ENCODE measurements at regions not wholly inside any gene's neighbourhood (a gene's known extent, or its start where the extent isn't known, plus 50 kb on each side); places are given as distances from the start of the nearest gene placed in this dataset.
"Not testable (repeated sequence)": the region's sequence is repeated elsewhere in the genome, so short reads cannot be mapped to it uniquely, and the experiment has no call there.

GRCh38 chr1:164092603-164093353 lies 466.2 kb upstream of the PBX1 start:
- Histone ChIP-seq H3K4me3 (ENCODE audit: low read depth, low read length) (no peak overlapping the region), H3K27ac (ENCODE audit: low read depth, low read length) (no peak overlapping the region), H3K36me3 (ENCODE audit: insufficient read depth, low read length) (no peaks in the 10 kb centered on the region), H2AFZ (ENCODE audit: low read length, unreplicated experiment) (no peak overlapping the region), H3K4me1 (ENCODE audit: control insufficient read depth, insufficient read depth, low read length, unreplicated experiment) (no peaks in the 10 kb centered on the region), H3K79me2 (ENCODE audit: control insufficient read depth, insufficient read depth, low read length, unreplicated experiment) (no peaks in the 10 kb centered on the region), H3K27me3 (ENCODE audit: insufficient read depth, low read length) (no peaks in the 10 kb centered on the region)

- H3K4me3 ChIP-seq (ENCODE audit: low read depth, low read length): no peak overlapping the region
- no peak overlapping the region for H2AFZ ChIP-seq (ENCODE audit: low read length, unreplicated experiment)
- H3K36me3 ChIP-seq (ENCODE audit: insufficient read depth, low read length): no peaks in the 10 kb centered on the region
- no peak overlapping the region for H3K27ac ChIP-seq (ENCODE audit: low read depth, low read length)
- H3K79me2 ChIP-seq (ENCODE audit: control insufficient read depth, insufficient read depth, low read length, unreplicated experiment): no peaks in the 10 kb centered on the region
- H3K27me3 ChIP-seq (ENCODE audit: insufficient read depth, low read length): no peaks in the 10 kb centered on the region
- H3K4me1 ChIP-seq (ENCODE audit: control insufficient read depth, insufficient read depth, low read length, unreplicated experiment): no peaks in the 10 kb centered on the region
Measured at GRCh38 chr1:164093543-164093942, 465.4 kb upstream of the PBX1 start.

GRCh38 chr1:164101802-164102201 lies 457.2 kb upstream of the PBX1 start:
- no peaks in the 10 kb centered on the region for H3K4me1 ChIP-seq (ENCODE audit: control insufficient read depth, insufficient read depth, low read length, unreplicated experiment)
- H3K27me3 ChIP-seq (ENCODE audit: insufficient read depth, low read length): no peaks in the 10 kb centered on the region
- H2AFZ ChIP-seq (ENCODE audit: low read length, unreplicated experiment): no peak overlapping the region
- H3K36me3 ChIP-seq (ENCODE audit: insufficient read depth, low read length): no peaks in the 10 kb centered on the region
- H3K27ac ChIP-seq (ENCODE audit: low read depth, low read length): no peak overlapping the region
- no peaks in the 10 kb centered on the region for H3K79me2 ChIP-seq (ENCODE audit: control insufficient read depth, insufficient read depth, low read length, unreplicated experiment)
- H3K4me3 ChIP-seq (ENCODE audit: low read depth, low read length): no peak overlapping the region

GRCh38 chr1:164131949-164132348 lies 427.0 kb upstream of the PBX1 start:
- H2AFZ ChIP-seq (ENCODE audit: low read length, unreplicated experiment): no peak overlapping the region

GRCh38 chr1:164137273-164137925 lies 421.6 kb upstream of the PBX1 start:
- Histone ChIP-seq H3K27me3 (ENCODE audit: insufficient read depth, low read length) (no peaks in the 10 kb centered on the region), H3K4me1 (ENCODE audit: control insufficient read depth, insufficient read depth, low read length, unreplicated experiment) (no peaks in the 10 kb centered on the region), H3K27ac (ENCODE audit: low read depth, low read length) (no peak overlapping the region), H3K36me3 (ENCODE audit: insufficient read depth, low read length) (no peaks in the 10 kb centered on the region), H2AFZ (ENCODE audit: low read length, unreplicated experiment) (no peak overlapping the region), H3K4me3 (ENCODE audit: low read depth, low read length) (no peak overlapping the region), H3K79me2 (ENCODE audit: control insufficient read depth, insufficient read depth, low read length, unreplicated experiment) (no peaks in the 10 kb centered on the region)

More at GRCh38 chr1:164131949-164132348, 427.0 kb upstream of the PBX1 start:
- Histone ChIP-seq H3K4me3 (ENCODE audit: low read depth, low read length) (no peak overlapping the region), H3K4me1 (ENCODE audit: control insufficient read depth, insufficient read depth, low read length, unreplicated experiment) (no peaks in the 10 kb centered on the region), H3K27ac (ENCODE audit: low read depth, low read length) (no peak overlapping the region), H3K36me3 (ENCODE audit: insufficient read depth, low read length) (no peaks in the 10 kb centered on the region), H3K79me2 (ENCODE audit: control insufficient read depth, insufficient read depth, low read length, unreplicated experiment) (no peaks in the 10 kb centered on the region), H3K27me3 (ENCODE audit: insufficient read depth, low read length) (no peaks in the 10 kb centered on the region)

GRCh38 chr1:164141797-164142196 lies 417.2 kb upstream of the PBX1 start:
- Histone ChIP-seq H3K36me3 (ENCODE audit: insufficient read depth, low read length) (no peaks in the 10 kb centered on the region), H3K4me1 (ENCODE audit: control insufficient read depth, insufficient read depth, low read length, unreplicated experiment) (no peaks in the 10 kb centered on the region), H2AFZ (ENCODE audit: low read length, unreplicated experiment) (no peak overlapping the region), H3K79me2 (ENCODE audit: control insufficient read depth, insufficient read depth, low read length, unreplicated experiment) (no peaks in the 10 kb centered on the region), H3K27me3 (ENCODE audit: insufficient read depth, low read length) (no peaks in the 10 kb centered on the region), H3K27ac (ENCODE audit: low read depth, low read length) (no peak overlapping the region), H3K4me3 (ENCODE audit: low read depth, low read length) (no peak overlapping the region)

GRCh38 chr1:164154622-164155021 lies 404.4 kb upstream of the PBX1 start:
- Histone ChIP-seq H3K27ac (ENCODE audit: low read depth, low read length) (no peak overlapping the region), H3K79me2 (ENCODE audit: control insufficient read depth, insufficient read depth, low read length, unreplicated experiment) (no peaks in the 10 kb centered on the region), H3K27me3 (ENCODE audit: insufficient read depth, low read length) (no peaks in the 10 kb centered on the region), H3K36me3 (ENCODE audit: insufficient read depth, low read length) (no peaks in the 10 kb centered on the region), H2AFZ (ENCODE audit: low read length, unreplicated experiment) (no peak overlapping the region), H3K4me3 (ENCODE audit: low read depth, low read length) (no peak overlapping the region), H3K4me1 (ENCODE audit: control insufficient read depth, insufficient read depth, low read length, unreplicated experiment) (no peaks in the 10 kb centered on the region)

- Histone ChIP-seq H3K36me3 (ENCODE audit: insufficient read depth, low read length) (no peaks in the 10 kb centered on the region), H3K4me1 (ENCODE audit: control insufficient read depth, insufficient read depth, low read length, unreplicated experiment) (no peaks in the 10 kb centered on the region), H3K4me3 (ENCODE audit: low read depth, low read length) (no peak overlapping the region), H3K27me3 (ENCODE audit: insufficient read depth, low read length) (no peaks in the 10 kb centered on the region), H3K79me2 (ENCODE audit: control insufficient read depth, insufficient read depth, low read length, unreplicated experiment) (no peaks in the 10 kb centered on the region), H2AFZ (ENCODE audit: low read length, unreplicated experiment) (no peak overlapping the region), H3K27ac (ENCODE audit: low read depth, low read length) (no peak overlapping the region)
Measured at GRCh38 chr1:164155347-164155746, 403.6 kb upstream of the PBX1 start.

GRCh38 chr1:164163289-164163849 lies 395.6 kb upstream of the PBX1 start:
- Histone ChIP-seq H2AFZ (ENCODE audit: low read length, unreplicated experiment) (no peak overlapping the region), H3K27ac (ENCODE audit: low read depth, low read length) (no peak overlapping the region), H3K4me3 (ENCODE audit: low read depth, low read length) (no peak overlapping the region), H3K4me1 (ENCODE audit: control insufficient read depth, insufficient read depth, low read length, unreplicated experiment) (no peaks in the 10 kb centered on the region), H3K36me3 (ENCODE audit: insufficient read depth, low read length) (no peaks in the 10 kb centered on the region), H3K79me2 (ENCODE audit: control insufficient read depth, insufficient read depth, low read length, unreplicated experiment) (no peaks in the 10 kb centered on the region), H3K27me3 (ENCODE audit: insufficient read depth, low read length) (no peaks in the 10 kb centered on the region)

GRCh38 chr1:164165466-164165865 lies 393.5 kb upstream of the PBX1 start:
- Histone ChIP-seq H3K36me3 (ENCODE audit: insufficient read depth, low read length) (no peaks in the 10 kb centered on the region), H2AFZ (ENCODE audit: low read length, unreplicated experiment) (no peak overlapping the region)

GRCh38 chr1:164166454-164166853 lies 392.5 kb upstream of the PBX1 start:
- not testable (repeated sequence) for H3K4me1 ChIP-seq (ENCODE audit: control insufficient read depth, insufficient read depth, low read length, unreplicated experiment); H3K4me3 ChIP-seq (ENCODE audit: low read depth, low read length); H3K27ac ChIP-seq (ENCODE audit: low read depth, low read length); H3K79me2 ChIP-seq (ENCODE audit: control insufficient read depth, insufficient read depth, low read length, unreplicated experiment); H2AFZ ChIP-seq (ENCODE audit: low read length, unreplicated experiment); H3K27me3 ChIP-seq (ENCODE audit: insufficient read depth, low read length); H3K36me3 ChIP-seq (ENCODE audit: insufficient read depth, low read length)

More at GRCh38 chr1:164165466-164165865, 393.5 kb upstream of the PBX1 start:
- Histone ChIP-seq H3K27me3 (ENCODE audit: insufficient read depth, low read length) (no peaks in the 10 kb centered on the region), H3K4me1 (ENCODE audit: control insufficient read depth, insufficient read depth, low read length, unreplicated experiment) (no peaks in the 10 kb centered on the region), H3K79me2 (ENCODE audit: control insufficient read depth, insufficient read depth, low read length, unreplicated experiment) (no peaks in the 10 kb centered on the region), H3K27ac (ENCODE audit: low read depth, low read length) (no peak overlapping the region), H3K4me3 (ENCODE audit: low read depth, low read length) (no peak overlapping the region)

All from ACC112 (cell line).